Astrocyte (in vitro differentiated cells and primary cell): ENCODE measurements at regions not wholly inside any gene's neighbourhood (a gene's known extent, or its start where the extent isn't known, plus 50 kb on each side); places are given as distances from the start of the nearest gene placed in this dataset.

Experiments used
- CTCF ChIP-seq: IDR thresholded peaks from 2 replicates; pipeline ENCODE4 v1.5.1; 2011; ENCODE audit warnings: low read depth, mild to moderate bottlenecking, inconsistent platforms, low read length, moderate library complexity; ENCODE audit not compliant: insufficient read depth
- EZH2 ChIP-seq: IDR thresholded peaks from 2 replicates; pipeline ENCODE4 v1.6.1; 2012; ENCODE audit warnings: mild to moderate bottlenecking, low read length, inconsistent platforms; ENCODE audit not compliant: insufficient read depth

- no peak for TF ChIP-seq CTCF
- TF ChIP-seq EZH2: no peak
These were observed 101.2 kb downstream of the PCSK1 start for GRCh38 chr5:96331681-96332361.
